Breast epithelium (tissue), 4 donors: ENCODE measurements at regions not wholly inside any gene's neighbourhood (a gene's known extent, or its start where the extent isn't known, plus 50 kb on each side); places are given as distances from the start of the nearest gene placed in this dataset.

Source experiments
- DNase-seq, 2 donors: peaks; one replicate each; pipeline ENCODE4 v3.0.0-alpha.2; 2019; ENCODE audit warnings: low spot score in 2 of 2
- H3K27ac ChIP-seq, 2 donors: fragments of 200-600 bp; sonication (generic) in 1 of 2; one replicate each; pipeline ENCODE4 v1.5.1; 2016 to 2019; ENCODE audit warnings: mild to moderate bottlenecking in 1 of 2
- H3K27me3 ChIP-seq, 2 donors: fragments of 200-600 bp; sonication (generic) in 1 of 2; one replicate each; pipeline versions ENCODE4 v1.5.1 to v1.6.0; 2017 to 2019; ENCODE audit warnings: control low read depth in 1 of 2, mild to moderate bottlenecking in 1 of 2
- H3K36me3 ChIP-seq: fragments of 200-600 bp; one replicate; pipeline ENCODE4 v1.5.1; 2019
- H3K4me1 ChIP-seq, 2 donors: fragments of 200-600 bp; sonication (generic); one replicate each; pipeline ENCODE4 v1.5.1; 2016 to 2019; ENCODE audit warnings: control low read depth in 1 of 2
- H3K4me3 ChIP-seq, 3 donors: fragments of 200-600 bp; sonication (generic); 1 replicate in 2 of 3; 2 replicates in 1 of 3; pipeline ENCODE4 v1.5.1; 2016 to 2019; ENCODE audit warnings: mild to moderate bottlenecking in 3 of 3, moderate library complexity in 2 of 3
- H3K9me3 ChIP-seq, 2 donors: fragments of 200-600 bp; sonication (generic) in 1 of 2; one replicate each; pipeline ENCODE4 v1.5.1; 2016 to 2019; ENCODE audit warnings: control low read depth in 1 of 2
- POLR2A ChIP-seq: fragments of 450-650 bp; IDR thresholded peaks from one replicate; pipeline ENCODE4 v1.6.1; 2016; ENCODE audit warnings: antibody characterized with exemption, mild to moderate bottlenecking, moderate library complexity
- POLR2AphosphoS5 ChIP-seq, 3 donors: sonication (generic); formaldehyde crosslinking; IDR thresholded peaks; one replicate each; pipeline ENCODE4 v1.6.1; 2017; ENCODE audit warnings: antibody characterized with exemption in 3 of 3
- intact Hi-C: fragments of 100-400 bp; cut with DNase I; formaldehyde crosslinking; loops from one replicate; pipeline ENCODE4 v1.15.1; 2023; ENCODE audit warnings: low total_unique reads
- TF ChIP-seq, protein P1 (sequence below), 3 donors: fragments of 450-650 bp; IDR thresholded peaks; one replicate each; pipeline ENCODE4 v1.5.1; 2016 to 2017; ENCODE audit warnings: antibody characterized with exemption in 3 of 3, mild to moderate bottlenecking in 3 of 3, moderate library complexity in 3 of 3

- H3K4me1 ChIP-seq = peaks cover 0 to 15% of the 10 kb centered on the region in 2 donors
- TF ChIP-seq, protein P1, sequence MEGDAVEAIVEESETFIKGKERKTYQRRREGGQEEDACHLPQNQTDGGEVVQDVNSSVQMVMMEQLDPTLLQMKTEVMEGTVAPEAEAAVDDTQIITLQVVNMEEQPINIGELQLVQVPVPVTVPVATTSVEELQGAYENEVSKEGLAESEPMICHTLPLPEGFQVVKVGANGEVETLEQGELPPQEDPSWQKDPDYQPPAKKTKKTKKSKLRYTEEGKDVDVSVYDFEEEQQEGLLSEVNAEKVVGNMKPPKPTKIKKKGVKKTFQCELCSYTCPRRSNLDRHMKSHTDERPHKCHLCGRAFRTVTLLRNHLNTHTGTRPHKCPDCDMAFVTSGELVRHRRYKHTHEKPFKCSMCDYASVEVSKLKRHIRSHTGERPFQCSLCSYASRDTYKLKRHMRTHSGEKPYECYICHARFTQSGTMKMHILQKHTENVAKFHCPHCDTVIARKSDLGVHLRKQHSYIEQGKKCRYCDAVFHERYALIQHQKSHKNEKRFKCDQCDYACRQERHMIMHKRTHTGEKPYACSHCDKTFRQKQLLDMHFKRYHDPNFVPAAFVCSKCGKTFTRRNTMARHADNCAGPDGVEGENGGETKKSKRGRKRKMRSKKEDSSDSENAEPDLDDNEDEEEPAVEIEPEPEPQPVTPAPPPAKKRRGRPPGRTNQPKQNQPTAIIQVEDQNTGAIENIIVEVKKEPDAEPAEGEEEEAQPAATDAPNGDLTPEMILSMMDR (IDR thresholded peaks at IDR 0.05) = no peak
- TF ChIP-seq POLR2AphosphoS5 (IDR thresholded peaks at IDR 0.05) (no peak), POLR2A (no peak)
- DNase-seq = no peak
- no peaks in the 10 kb centered on the region for H3K27me3 ChIP-seq
- H3K27ac ChIP-seq = no peak overlapping the region
- no peaks in the 10 kb centered on the region for H3K9me3 ChIP-seq
- intact Hi-C loops = no loop called here
- no peaks in the 10 kb centered on the region for H3K36me3 ChIP-seq
- H3K4me3 ChIP-seq = no peak overlapping the region
Observed at GRCh38 chr5:124669300-124669648, 77.2 kb downstream of the ZNF608 start.

DNA sequence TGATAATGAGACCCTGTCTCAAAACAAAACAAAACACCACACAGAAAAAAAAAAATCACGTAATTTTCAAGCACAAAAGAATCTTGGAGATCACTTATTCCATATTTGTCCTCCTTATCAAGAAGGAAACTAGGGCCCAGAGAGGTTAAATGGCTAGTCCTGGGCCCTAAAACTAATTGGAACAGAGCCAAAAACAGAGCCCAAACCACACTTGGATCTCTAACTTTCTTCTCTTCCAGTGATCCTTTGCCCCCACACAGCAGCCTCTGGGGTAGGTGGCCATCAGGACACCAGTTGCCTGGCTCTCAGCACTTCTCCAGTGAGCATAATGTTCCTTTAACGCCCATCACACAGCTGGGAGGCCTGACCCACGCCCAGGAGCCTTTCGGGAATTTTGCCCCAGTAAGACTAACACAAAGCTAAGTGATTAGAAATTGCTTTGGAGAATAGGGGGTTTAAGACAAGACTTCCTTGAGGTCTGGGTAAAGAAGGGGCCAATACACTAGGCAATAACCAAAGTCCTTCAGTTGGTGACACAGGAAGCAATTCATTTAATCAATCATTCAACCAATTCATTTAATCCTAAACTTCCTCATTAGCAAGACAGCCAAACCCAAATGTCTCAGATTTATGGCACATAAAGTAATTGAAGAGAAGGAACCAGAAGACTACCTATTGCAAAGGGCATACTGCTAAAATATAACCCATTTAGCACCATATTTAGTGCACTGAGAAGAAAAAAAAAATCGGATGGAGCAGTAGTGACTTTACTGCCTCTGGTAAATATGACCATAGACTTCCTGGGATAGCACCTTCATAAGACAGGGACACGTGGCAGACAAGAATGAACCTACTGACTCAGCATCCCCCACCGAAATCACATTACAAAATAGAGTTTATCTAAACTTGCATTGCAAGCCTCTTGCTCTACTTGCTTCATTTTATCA, 77.8 kb downstream of the ZNF608 start:
- intact Hi-C loops = no loop called here
- Histone ChIP-seq H3K4me1 (peaks cover 0 to 15% of the 10 kb centered on the region in 2 donors), H3K27ac (no peak overlapping the region), H3K9me3 (no peaks in the 10 kb centered on the region), H3K36me3 (no peaks in the 10 kb centered on the region), H3K4me3 (no peak overlapping the region), H3K27me3 (no peaks in the 10 kb centered on the region)
- no peak for DNase-seq
- TF ChIP-seq POLR2A (no peak), POLR2AphosphoS5 (IDR thresholded peaks at IDR 0.05) (no peak)
- TF ChIP-seq, protein P1 (IDR thresholded peaks at IDR 0.05) = no peak

DNA sequence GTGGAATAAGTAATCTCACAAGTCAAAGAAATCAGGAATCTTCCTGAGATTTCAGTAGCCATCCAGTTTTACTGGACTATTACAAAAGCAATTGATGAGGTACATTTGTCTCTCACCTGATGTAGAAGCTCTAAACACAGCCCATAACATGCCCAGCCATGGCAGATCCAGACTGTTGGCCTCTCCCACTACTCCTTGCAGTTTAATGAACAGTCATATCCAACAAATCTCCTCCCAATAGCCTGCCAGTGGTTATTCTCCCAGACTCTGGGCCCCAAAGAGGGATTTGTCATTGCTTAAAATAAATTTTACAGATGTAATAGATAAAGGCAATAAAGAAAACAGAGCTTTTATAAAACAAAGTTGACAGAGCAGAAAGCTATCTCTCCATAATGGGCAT, 80.8 kb downstream of the ZNF608 start:
- Histone ChIP-seq H3K4me3 (no peak overlapping the region), H3K9me3 (no peaks in the 10 kb centered on the region), H3K4me1 (peaks cover 9 to 28% of the 10 kb centered on the region in 2 donors), H3K27ac (no peak overlapping the region), H3K36me3 (no peaks in the 10 kb centered on the region), H3K27me3 (no peaks in the 10 kb centered on the region)
- intact Hi-C loops = no loop called here
- TF ChIP-seq, protein P1 (IDR thresholded peaks at IDR 0.05) = no peak
- TF ChIP-seq POLR2A (no peak), POLR2AphosphoS5 (IDR thresholded peaks at IDR 0.05) (no peak)
- no peak for DNase-seq

- H3K27ac ChIP-seq = no peak overlapping the region
- no peak for DNase-seq
- no peaks in the 10 kb centered on the region for H3K27me3 ChIP-seq
- no peaks in the 10 kb centered on the region for H3K36me3 ChIP-seq
- no peak overlapping the region for H3K4me3 ChIP-seq
- no peaks in the 10 kb centered on the region for H3K9me3 ChIP-seq
- intact Hi-C loops = no loop called here
- TF ChIP-seq POLR2AphosphoS5 (IDR thresholded peaks at IDR 0.05) (no peak), POLR2A (no peak)
- TF ChIP-seq, protein P1 (IDR thresholded peaks at IDR 0.05) = no peak
- peaks cover 9 to 25% of the 10 kb centered on the region in 2 donors for H3K4me1 ChIP-seq
Observed at GRCh38 chr5:124665035-124665434, 81.4 kb downstream of the ZNF608 start.

DNA sequence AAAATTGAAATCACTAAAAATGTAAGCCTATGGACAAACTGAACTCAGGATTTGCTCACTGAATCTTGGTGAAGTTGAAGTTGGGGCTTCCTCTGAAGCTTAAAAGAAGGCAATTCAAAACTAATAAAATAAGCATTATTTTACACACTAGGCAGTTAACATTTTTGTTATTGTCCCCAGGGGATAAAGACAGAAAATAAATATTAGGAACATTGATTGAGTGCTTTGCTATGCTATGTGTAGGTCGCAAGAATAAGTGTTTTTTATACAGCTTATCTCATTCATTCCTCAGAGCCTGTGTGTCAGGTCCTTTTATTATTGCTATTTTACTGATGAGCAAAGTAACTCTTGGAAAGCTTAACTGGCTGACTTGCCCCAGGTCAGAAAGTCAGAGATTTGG, 82.2 kb downstream of the ZNF608 start:
- no peaks in the 10 kb centered on the region for H3K9me3 ChIP-seq
- peaks cover 9 to 26% of the 10 kb centered on the region in 2 donors for H3K4me1 ChIP-seq
- no peaks in the 10 kb centered on the region for H3K27me3 ChIP-seq
- DNase-seq = no peak
- H3K27ac ChIP-seq = no peak overlapping the region
- no peak overlapping the region for H3K4me3 ChIP-seq
- H3K36me3 ChIP-seq = no peaks in the 10 kb centered on the region
- intact Hi-C loops = no loop called here
- TF ChIP-seq POLR2A = no peak
- TF ChIP-seq, protein P1 (IDR thresholded peaks at IDR 0.05) = no peak
- TF ChIP-seq POLR2AphosphoS5 (IDR thresholded peaks at IDR 0.05) = no peak
